GM18867 (cell line): ENCODE measurements at regions not wholly inside any gene's neighbourhood (a gene's known extent, or its start where the extent isn't known, plus 50 kb on each side); places are given as distances from the start of the nearest gene placed in this dataset.

Source experiments
- ATAC-seq: cut with Tn5 transposase; IDR thresholded peaks from one replicate; pipeline ENCODE4 v1.9.1; 2021; ENCODE audit warnings: mild to moderate bottlenecking, moderate library complexity; ENCODE audit not compliant: unreplicated experiment

GRCh38 chr12:11446372-11446771, 51.0 kb upstream of the PRB2 start:
- no peak for ATAC-seq

DNA sequence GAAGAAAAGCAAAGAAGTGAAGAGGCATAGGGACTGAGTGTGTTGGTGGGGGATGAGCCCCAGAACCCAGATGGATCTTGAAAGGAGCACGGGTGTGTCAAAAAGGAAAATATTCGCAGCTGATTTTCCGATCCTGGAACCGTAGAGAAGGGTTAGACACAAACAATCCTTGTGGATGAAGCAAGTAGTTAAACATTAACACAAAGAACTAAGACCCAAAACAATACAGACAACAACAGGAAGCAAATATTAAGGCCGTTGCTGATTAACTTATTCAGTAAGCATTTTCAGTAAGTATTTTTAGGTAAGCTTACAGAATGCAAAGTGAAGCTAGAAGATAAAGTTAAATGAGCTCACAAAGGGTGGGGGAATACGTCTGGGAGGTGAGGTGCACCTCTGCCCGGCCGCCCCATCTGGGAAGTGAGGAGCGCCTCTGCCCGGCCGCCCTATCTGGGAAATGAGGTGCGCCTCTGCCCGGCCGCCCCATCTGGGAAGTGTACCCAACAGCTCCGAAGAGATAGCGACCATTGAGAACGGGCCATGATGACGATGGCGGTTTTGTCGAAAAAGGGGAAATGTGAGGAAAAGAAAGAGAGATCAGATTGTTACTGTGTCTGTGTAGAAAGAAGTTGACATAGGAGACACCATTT, 62.8 kb upstream of the PRB2 start:
- ATAC-seq: no peak

- ATAC-seq: no peak
Measured at GRCh38 chr12:11460343-11461023, 65.1 kb upstream of the PRB2 start.

- ATAC-seq: no peak
Measured at GRCh38 chr12:11461433-11461832, 66.1 kb upstream of the PRB2 start.

DNA sequence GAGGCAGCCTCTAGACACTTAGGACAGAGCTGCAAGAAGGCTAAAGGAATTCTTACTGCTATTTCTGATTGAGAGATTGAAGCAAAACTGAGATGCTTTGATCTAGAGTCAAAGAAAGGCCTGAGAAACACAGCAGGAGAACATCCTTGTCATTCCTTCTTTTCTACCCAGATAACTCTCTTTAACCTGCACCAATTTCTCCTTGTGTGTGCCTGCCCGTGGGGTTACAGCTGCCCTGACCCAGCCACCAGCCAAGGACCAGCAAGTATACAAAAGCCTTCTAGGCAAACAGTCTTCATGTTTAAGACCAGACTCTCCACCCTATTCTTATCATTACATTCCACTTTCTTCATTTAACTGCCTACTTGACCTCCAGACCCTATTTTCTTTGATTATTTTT, 81.7 kb upstream of the PRB2 start:
- no peak for ATAC-seq

DNA sequence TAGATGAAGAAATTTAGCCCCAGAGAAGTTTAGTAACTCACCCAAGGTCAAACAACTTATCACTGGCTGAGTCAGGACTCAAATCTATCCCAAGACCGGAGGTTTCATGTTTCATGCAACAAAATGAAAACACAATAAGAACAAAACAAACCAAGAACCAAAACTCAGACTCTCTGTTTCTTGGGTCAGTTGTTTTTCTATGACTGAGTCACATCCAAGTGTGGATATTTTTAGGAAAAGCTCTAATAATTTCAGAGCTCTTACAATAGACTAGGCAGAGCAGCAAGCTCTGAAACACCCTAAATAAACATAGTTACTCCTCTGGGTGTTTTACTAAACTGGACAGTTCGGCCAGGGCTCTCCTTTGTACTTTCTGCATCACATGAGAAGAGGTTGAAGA, 87.6 kb upstream of the PRB2 start:
- no peak for ATAC-seq

DNA sequence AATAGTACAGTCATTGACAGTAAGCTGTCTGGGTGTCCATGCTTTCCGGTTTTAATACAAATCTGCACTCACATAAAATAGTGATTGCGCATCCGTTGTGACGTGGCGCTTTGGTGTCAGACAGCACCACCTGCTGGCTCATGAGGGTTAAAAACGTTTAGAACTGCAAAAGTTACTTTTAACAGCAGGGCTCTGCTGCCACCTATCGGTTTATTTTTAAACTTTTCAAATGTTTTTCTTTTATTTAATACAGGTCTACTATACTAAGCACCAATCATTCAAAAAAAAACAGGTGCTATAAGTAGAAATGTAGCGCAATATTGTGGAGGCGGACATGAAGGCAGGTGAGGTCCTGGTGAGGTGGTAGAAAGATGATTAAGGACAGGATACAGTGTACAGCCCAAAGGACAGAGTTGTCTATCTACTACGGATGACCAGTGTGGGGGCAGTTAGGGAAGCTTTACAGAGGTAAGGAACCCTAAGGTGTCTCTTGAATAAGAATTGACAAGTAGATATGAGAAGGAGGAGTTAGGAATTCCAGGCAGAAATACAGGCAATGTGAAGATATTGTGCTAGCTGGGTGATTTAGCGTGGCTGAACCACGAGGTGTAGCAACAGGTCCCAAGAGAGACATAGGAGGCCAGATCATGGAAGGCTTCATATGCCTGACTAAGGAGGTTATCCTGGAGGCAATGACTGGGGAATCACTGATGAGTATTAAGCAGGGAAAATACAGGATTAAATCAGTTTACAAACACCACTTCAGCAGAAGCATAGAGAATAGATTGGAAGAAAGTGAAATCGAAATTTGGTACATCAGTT, 91.5 kb upstream of the PRB2 start:
- ATAC-seq: peak; percentile 88

- no peak for ATAC-seq
Measured at GRCh38 chr12:11496157-11496851, 100.9 kb upstream of the PRB2 start.

- ATAC-seq: no peak
Measured at GRCh38 chr12:11497438-11497837, 102.1 kb upstream of the PRB2 start.

- ATAC-seq: peak; percentile 92
Measured at GRCh38 chr12:11497995-11498394, 102.6 kb upstream of the PRB2 start.

DNA sequence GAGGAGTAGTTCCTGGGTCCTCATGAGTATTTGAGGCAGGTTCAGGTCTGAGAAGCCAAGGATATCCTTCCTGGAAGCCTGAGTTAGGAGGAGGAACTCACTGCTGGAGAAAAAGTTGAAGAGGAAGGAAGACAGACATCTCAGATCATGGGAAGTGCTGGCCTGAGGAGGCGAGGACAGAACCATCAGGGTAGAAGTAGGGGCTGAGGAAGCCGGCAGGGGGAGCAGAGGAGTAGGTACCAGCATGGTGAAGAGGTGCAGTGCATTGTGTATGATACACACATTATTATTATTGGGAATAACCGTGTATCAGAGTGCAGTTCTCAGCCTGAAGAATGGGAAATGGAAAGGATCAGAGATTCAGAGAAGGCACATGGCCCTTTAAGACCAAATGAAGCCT, 103.2 kb upstream of the PRB2 start:
- ATAC-seq: peak; percentile 45

DNA sequence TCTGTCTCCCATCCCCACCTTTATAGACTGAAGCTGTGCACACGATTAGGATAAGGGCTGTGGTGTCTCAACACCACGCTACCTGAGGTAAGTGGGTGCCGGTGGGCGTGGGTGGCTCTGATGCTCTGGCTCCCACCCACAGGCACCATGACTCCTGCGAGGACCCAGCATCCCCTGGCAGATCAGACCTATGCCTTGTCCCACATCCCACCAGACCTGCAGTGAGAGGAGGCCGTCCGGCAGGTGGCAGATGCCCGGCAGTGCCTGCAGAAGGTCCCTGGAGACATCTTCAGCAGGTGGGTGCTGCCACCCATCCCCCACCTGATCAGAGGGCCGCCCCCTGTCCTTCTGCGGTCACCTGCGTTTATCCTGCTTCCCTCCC, 104.4 kb upstream of the PRB2 start:
- no peak for ATAC-seq

GRCh38 chr12:11500188-11500860, 105.0 kb upstream of the PRB2 start:
- no peak for ATAC-seq

- ATAC-seq: no peak
Measured at GRCh38 chr12:11500861-11501230, 105.5 kb upstream of the PRB2 start.

DNA sequence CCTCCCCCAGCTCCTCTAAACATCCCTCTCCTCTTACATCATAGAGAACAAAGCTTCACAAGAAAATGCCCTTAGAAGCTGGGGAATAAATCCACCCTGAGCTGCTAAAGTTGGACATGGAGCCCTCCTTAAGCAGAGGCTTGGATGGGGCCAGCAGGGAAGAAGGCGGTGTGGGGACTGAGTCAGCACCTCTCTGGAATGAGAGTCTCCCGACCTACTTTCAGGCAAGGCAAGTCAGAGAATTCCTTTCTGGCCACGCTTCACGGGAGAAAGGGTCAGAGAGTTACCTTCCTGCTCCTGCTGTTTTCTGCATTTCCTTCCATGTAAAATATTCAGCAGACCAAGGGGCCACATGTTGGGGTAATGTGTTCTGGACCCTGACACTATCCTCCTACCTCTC, 113.3 kb upstream of the PRB2 start:
- ATAC-seq: no peak

GRCh38 chr12:11509326-11509725, 114.0 kb upstream of the PRB2 start:
- ATAC-seq: no peak

- ATAC-seq: no peak
Measured at GRCh38 chr12:11510671-11511070, 115.3 kb upstream of the PRB2 start.

DNA sequence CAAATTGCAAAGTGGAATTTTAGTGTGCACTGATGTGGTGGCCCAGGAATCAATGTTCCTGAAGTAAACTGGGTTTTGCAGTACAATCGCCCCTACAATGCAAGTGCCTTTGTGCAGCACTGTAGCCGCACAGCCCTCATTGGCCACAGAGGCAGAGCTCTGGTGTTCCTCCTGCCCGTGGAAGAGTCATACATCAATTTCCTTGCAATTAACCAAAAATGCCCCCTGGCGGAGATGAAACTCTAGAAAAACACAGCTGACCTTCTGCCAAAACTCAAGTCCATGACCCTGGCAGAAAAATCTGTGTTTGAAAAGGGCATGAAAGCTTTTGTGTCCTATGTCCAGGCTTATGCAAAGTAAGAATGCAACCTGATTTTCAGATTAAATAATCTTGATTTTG, 117.9 kb upstream of the PRB2 start:
- ATAC-seq: no peak

DNA sequence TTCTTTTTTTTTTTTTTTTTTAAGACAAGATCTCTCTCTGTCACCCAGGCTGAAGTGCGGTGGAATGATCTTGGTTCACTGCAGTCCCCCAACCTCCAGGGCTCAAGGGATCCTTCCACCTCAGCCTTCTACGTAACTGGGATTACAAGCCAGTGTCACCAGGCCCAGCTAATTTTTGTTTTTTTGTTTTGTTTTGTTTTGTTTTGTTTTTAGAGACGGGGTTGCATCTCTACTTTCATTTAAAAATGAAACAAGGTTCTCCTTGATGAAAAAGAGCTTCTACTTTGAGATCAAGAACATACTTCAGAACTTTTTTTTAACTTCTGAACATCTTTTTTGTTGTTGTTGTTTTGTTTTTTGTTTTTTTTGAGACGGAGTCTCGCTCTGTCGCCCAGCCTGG, 121.7 kb upstream of the PRB2 start:
- no peak for ATAC-seq

DNA sequence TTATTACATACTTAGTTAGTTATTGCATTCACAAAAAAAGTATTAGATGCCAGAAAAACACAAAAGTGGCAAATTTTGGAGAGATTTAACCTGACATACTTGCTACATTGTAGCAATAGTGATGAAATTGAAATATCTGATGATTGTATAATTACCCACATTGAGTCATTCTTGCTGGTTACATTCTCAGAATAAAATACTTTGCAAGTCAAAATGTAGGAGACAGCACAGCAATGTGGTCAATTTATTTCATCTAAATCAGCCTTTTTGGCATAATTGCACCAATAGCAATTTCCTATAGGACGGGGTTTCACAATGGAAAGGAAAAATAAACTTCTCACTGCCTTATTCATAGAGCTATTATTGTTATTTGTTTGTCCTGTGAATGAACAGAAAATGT, 125.0 kb upstream of the ETV6 start:
- ATAC-seq: no peak

DNA sequence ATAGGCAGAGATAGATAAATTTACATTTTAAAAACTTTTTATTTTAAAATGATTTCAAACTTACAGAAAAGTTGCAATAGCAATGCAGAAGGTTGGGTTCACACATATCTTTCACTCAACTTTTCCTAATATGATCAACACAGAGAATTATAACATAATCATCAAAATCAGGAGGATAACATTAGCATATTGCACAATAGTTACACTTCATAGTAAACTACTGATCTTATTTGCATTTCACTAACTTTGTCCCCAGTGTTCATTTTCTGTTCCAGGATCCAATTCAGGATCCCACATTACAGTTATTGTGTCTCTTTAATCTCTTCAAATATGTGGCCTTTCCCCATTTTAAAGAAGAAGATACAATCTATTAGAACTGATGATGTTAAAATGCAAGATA, 115.4 kb upstream of the ETV6 start:
- ATAC-seq: no peak
